Dedifferentiated amniotic fluid mesenchymal stem cell (primary cell): ENCODE measurements at regions not wholly inside any gene's neighbourhood (a gene's known extent, or its start where the extent isn't known, plus 50 kb on each side); places are given as distances from the start of the nearest gene placed in this dataset.

Source experiments
- DNase-seq: peaks from one replicate; pipeline ENCODE4 v3.0.0-alpha.2; 2016; ENCODE audit errors: extremely low spot score

DNA sequence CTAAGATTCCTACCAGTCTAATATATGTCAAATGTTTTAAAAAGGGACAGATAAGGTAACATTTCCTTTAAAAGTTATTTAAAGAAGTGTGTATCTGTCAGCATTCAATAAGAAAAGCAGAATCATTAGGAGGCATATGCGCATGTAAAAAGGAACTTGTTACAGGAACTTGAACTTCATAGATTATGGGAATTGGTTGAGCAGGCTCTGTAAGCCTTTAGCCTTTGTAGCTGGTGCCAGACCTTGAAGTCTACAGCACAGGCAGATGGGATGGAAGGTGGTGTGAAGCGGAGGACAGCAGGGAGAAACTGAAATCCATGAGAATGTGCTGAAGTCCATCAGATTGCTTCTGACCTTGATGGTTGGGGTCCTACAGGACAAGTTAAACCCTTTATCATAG, 138.3 kb upstream of the ST6GAL2 start:
- no peak for DNase-seq

DNA sequence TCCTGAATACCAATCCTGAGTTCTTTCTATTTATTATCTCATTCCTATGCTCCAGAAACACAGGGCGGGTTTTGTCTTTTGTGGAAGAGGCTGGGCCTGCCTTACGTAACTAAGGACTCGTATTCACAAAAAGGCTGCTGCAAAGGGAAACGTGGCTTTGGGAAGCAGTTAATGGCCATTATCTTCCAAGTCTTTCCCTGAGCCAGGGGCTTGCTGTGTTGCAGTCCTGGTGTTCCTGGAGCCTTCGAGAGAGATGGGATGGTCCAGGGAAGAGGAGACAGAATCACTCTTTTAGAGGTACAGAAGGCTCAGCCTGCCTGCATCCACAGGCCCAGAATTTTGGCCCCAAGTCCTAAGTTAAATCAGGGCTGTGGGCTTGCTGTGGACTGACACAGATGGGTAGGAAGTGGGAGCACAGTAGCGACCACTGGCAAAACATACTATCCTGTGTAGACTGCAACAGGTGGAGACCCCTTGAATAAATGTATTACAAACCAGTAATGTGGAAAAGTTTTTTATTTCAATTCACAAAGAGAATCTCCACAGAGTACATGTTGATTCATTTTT, 139.4 kb upstream of the ST6GAL2 start:
- DNase-seq, result no peak

DNA sequence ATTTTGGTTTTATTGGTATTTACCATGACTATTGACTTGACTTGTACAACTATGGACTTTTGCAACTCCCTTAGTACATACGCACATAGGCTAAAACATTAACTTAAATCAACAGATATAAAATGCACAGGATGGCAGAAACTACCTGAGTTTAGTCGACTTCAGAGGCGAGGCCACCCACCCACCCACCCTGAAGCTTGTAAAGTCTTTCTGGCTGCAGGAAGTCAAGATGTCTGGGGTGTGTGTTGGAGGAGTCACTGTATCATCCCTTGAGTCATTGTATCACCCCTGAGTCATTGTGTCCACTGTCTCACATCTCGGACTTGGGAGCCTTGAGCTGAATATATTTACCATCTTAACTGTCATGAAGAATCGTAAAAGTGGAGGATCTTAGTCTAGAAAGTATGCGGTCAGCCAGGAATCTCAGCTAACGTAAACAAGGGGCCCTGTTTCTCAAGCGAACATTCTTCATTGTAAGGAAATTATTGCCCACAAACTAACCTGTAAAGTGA, 140.0 kb upstream of the ST6GAL2 start:
- no peak for DNase-seq

DNA sequence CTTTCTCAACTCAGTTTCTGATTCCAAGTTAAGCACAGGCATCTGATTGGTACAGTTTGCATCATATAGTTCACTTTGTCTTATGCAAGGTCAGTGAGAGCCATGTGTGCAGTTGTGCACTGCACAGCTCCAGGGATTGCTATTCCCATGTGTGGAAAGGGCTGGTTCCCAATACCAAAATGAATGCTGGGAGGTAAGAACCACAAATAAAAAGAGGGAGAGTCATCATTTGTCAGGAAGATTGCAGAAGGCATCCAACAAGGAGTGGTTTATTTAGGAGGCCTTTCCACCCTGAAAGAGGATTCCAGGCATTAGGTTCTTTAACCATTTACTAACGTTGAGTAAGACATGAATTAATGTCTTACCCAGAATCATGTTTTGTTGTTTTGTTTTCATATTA, 141.2 kb upstream of the ST6GAL2 start:
- DNase-seq, result no peak

DNA sequence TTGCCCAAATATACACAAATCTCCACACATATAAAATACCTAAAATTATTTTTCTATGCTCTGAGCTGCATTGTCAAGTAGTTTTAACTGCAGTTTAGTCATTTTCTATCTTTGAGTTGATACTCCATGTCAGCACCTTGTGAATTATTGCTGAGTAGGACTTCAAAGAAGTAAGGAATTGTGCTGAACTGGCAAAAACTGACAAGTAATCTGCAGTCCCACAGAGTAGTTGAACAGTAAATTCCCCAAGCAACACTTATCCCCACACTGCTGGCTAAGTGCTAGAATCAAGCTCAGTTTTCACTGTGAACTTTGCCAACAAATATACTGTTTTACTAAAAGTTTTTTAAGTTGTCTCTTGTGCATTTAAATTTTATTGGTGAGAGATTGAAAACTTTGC, 141.8 kb upstream of the ST6GAL2 start:
- DNase-seq, result no peak

DNA sequence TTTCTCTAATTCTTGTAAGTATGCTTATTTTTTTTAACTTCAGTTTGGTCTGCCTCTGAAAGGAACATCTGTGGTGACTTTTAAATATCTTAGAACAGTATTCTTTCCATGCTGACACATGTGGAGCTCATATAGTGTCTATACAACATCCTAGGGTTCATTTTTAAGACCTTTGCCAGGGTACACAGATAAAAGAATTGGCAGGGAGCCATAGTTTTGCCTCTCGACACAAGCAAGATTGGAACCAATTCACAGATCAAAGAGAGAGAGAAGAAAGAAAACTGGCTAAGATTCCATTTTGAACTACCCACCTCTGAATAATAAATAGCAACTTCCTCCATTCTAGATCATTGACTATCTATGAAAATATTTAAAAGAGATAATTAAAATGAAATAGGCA, 142.7 kb upstream of the ST6GAL2 start:
- no peak for DNase-seq

DNA sequence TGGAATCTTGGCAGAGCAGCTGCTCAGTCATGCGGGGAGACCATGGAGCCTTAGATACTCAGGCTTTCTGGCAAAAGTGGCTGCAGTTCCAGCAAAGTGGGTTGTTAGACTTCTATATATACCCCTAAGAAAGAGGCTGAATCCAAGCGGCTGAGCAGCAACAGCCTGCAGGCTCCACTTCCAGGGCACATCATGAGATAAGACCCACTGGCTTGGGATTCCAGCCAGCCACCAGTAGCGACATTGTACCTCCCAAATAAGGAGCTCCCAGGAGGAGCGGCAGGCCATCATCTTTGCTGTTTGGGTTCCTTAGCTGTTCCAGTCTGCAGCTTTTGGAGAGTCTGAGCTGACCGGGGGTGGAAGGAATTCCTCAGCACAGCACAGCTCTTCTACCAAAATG, 150.3 kb upstream of the ST6GAL2 start:
- no peak for DNase-seq

DNA sequence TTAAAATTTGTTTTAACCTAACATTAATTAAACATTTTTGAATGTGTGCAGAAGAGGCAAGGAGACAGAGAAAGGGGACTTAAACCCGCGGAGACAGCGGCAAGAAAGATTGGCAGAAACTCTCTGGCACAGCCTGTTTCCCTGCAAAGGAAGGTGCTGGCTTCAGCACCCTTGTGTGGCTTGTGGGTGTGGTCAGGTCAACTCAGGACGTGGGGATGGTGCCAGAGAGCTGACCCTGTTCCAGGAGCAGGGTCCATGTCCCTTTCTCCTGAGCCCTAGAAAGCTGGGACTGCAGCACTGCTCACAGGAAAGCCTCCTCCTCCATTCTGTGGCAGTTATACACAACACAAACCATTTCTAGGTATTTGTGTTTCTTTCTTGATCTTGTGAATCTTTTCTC, 176.2 kb upstream of the ST6GAL2 start:
- no peak for DNase-seq

DNA sequence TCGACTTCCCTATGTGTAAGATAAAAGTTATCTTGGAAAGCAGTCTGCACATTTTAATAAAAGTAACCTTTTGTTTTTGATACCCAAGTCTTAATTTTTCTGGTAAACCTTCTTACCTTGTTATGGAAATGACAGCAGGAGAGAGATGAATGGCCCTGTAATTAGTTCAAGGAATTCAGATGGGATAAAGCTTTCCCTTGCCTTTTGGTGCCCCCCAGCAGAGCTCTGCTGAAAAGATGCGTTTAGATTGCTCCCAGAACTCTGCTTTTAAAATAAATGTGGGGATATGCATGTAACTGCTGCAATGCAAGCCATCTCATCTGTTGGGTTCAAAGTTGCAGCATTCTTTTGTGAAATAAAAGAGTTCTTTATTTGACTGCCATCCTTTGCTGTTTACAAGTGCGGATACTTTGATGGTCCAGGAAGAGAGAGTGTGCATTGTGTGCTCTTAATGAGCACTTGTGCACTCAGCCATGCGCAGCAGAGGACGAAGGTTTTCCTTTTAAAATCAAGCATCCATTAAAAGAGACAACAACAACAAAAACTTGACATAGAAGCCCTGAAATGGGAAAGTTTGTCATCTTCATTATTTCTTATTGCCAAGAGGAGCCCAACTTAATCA, 176.7 kb upstream of the ST6GAL2 start:
- no peak for DNase-seq

DNA sequence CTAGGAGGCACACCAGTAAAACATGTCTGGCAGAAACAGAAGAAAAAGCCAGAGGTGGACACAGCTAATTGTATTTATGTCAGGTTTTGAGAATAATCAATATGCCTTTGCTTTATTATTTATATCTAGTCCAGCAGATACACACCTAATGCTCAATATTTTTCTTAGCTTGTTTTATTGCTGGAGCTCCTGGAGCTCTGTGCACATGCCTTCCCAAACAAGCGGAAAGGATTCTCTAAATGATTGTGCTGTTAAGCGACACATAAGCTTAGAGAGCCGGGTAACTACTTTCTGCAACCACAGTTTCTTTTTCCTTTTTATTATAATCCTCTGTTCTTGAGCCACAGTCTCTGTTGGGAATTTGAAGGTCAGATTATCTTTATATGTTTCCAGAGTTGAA, 177.3 kb upstream of the ST6GAL2 start:
- DNase-seq, result no peak

DNA sequence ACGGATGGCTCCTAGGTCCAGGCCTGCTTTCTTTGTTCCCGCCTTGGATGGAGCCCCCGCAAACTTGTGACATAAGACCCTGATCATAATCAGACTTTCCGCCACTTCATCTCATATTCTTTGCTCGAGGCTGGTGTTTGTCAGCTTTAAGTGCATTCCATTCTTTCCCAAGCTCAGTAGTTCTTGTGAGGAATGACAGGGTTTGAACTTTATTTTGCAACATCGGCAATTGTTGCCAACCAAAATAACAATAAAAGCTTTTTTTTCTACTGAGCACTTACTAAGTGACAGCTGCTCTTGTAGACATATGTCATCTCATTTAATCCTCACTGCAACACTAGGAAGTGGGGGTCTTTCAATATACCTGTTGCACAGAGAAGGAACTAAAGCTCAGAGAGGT, 178.8 kb upstream of the ST6GAL2 start:
- DNase-seq, result no peak

DNA sequence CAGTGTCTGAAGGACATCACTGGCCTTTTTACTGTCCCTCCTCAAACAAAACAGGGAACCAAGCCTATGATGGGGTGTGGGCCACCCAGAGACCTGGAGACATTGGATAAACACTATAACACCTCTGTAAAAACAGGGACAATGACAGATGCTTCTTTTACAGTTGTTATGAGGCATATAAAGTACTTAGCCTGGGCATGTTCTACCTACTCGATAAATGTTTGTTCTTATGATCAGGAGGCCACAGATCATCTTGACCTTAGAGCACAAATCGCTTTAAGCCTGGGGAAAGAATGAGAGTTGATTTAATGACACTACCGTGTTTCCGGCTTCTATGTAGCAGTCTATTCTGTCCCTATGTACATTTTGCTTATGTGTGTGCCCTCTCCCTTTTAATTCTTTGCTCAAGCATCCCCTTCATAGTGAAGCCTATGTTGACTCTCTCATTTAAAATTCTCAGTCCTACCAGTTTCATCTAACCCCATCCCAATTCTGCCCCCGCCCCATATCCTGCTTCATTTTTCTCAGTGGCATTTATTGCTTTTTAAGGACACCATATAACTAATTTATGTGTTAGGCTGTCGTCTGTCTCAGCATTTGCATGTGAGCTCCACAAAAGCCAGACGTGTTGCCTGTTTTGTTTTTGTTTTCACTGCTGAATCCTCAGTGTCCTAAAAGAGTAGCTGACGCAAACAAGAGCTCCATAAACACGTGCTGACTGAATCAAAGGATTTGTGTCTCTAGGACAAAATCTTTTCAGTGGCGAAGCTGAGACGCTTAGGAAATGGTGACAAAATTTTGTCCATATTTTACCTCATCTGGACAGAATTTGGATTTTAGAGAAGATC, 182.3 kb upstream of the ST6GAL2 start:
- DNase-seq, result no peak

DNA sequence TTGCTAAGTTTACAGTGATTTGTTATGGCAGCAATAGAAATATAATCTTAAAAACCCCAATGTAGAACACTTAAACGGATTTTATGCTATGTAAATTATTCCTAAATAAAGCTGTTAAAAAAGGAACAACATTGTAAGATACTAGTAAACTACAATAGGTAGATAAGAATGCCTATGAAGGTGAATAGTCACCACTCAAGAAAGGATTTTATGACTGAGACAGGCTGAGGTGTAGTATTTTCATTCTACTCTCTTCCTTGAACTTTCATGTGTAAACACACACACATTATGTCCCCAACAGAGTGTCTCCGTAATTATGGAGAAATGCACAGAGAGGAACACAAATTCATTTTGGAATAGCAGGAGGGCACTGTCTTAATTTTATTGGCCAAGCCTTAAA, 183.9 kb upstream of the ST6GAL2 start:
- no peak for DNase-seq

DNA sequence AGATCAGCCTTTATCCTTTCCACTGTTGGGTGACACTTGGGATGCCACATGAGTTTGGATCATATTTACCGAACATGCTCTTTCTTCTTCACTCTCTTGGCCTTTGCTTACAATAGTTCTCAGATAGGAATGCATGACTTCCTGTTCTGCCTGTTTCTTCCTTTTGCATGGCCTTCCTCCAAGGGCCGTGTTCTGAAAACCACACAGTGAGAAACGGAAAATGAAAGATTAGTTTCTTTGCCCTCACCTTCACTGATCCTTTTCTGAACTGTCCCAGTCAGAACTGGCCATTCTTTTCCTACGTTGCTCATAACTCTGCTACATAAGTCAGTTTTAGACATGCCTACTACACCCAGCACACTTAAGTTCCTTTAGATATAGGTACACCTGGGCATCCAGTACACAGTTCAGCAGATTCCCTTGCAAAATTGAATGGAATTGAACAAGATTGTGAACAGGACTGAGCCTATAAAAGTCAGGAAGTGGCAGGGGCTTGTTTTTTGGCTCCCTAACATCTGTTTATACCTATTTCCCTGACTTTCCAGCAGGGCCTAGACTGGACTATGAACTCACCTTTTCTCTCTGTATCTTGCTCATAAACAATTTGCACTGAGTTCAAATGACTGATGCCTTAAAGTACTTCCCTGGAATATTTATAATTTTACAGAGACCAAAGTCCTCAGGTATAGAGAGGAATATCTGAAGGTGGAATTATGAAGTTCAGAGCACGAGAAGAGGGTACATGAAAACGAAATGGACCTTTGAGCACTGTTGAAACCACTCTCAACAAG, 186.4 kb upstream of the ST6GAL2 start:
- DNase-seq, result no peak

DNA sequence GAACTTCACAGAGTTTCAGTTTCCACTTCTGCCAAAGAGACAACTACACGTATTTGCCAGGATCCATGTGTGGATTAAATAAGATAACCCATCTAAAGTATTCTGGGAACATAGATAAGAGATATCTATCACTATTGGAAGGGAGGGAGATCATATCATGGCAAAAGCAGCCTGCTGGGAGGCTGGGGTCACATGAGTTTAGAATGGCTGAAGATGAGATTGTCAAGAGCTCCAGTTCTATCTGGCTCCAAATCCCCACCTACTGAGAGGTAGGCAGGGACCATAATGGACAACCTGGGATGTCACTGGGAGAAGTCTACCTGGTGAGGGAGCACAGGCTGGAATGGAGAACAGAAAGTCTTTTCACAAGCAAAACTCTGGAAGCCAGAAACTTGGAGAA, 192.6 kb upstream of the ST6GAL2 start:
- no peak for DNase-seq

DNA sequence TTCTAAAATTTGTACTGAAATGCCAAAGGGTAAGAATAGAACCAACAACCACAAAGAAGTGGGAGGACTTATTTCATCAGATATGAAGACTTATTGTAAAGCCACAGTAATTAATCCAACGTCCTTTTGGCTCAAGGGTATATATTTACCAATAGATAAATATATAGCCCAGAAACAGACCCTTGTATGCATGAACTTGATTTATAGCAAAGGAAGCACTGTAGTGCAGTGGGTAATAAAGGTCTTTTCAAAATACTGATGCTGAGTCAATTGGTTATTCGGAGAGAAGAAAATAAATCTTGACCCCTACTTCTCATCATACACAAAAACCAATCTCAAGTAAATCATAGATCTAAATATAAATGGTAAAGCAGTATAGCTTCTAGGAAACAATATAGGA, 200.5 kb upstream of the ST6GAL2 start:
- no peak for DNase-seq

DNA sequence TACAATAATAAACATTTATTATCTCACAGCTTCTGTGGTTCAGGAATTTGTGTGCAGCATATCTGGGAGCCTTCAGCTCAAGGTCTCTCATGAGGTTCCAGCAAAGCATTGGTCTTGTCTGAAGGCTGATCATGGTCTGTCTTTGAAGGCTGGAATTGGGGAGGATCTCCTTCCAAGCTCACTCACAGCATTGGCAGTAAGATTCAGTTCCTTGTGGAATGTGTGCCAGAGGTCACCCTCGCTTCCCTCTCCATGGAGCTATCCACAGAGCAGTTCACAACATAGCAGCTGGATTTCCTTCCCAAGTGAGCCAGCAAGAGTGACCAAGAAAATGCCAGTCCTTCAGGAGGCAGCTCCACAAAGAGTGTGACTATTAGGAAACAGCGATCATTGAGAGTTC, 202.2 kb upstream of the ST6GAL2 start:
- DNase-seq, result no peak

DNA sequence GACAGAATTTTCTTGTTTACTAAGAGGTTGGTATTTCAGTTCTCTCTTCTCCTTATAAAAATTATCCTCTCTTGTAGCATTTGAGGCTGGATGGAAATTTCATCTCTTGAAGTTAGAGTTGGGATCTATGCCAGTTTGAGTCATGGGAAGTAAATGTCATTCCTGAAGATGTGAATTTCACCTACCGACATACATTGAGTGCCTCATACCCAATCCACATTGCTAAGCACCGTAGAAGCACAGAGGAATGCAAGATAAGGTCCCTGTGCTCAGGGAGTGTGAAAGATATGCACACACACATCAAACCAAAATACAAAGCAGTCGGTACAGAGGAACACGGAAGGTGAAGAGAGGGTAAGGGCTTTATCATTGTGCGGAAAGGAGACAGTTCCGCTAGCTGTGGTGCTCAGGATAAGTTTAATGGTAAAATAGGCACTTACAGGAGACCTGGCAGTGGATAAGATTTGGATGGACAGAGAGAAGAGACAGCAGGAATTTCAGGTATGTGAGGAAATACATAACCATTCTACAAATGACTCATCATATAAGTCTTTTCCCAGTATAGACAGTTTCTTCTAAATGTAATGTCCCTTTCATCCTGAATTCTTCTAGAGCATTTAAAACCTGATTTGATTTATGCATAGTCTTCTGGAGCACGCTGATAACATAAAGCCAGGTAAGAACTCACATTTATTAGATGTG, 205.3 kb upstream of the ST6GAL2 start:
- DNase-seq, result peak; percentile 36

DNA sequence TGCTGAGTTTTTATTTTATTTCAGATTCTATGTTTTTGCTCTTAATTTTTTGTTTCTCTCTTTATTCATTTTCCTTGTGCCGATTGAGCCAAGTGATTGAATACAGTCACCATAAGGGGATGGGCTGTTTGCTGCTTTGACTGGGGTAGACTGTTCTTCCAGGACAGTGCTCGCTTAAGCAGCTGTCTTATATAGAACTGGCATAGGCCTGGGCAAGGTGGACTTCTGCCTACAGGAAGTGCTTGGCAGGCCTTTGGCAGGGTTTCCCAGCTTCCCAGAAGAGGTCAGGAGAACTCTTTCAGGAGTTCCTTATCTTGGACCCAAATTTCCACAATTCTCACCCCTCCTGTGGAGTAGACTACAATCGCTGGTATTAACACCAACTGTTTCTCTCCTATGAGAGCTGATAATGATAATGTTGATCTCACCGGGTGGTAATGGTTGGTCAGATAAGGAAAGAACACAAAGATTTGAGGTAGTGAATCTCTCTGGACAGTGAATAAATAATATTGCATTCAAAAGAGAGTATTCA, 207.5 kb upstream of the ST6GAL2 start:
- no peak for DNase-seq

DNA sequence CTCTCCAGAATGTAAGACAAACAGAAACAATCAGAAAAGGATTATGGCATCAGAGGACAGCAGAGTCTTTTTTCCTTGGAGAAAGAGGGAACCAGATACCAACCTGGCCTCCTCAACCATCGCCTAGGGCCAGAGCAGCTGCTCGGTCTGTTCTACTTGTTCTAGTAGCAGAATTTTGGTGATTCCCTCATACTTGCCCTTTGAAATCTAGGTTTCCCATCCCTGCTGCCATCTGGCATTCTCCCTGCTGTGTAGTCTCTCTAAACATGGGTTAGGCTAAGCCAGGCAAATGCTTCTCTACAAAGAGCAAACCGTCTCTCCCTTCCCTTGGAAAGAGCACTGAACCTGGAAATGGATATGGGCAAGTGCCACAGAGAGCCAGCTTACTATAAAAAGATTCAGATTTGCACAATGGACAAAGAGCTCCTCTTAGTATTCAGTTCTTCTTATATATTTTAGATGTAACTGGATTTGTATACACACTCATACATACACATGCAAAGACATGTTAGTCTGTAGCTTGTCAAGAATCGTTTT, 208.6 kb upstream of the ST6GAL2 start:
- no peak for DNase-seq

DNA sequence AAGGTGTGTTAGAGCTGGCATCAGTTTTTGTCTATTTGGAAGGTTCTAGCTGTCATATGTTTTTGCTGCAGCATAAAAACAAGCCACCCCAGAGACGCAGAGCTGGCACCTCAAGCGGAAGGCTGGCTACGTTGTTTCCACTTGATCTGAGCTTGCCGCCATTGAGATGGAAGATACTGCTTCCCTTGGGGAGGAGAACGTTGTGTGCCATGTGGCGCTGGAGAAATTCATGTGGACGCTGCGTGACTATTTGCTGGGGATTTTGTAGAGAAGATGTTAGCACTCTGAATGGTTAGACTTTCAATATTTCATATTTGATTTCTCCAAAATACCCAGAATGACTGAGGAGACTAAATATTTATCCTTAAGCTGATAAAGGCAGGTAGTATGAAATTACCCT, 216.2 kb upstream of the ST6GAL2 start:
- no peak for DNase-seq
